Progenitor cell of endocrine pancreas (in vitro differentiated cells): ENCODE measurements at regions not wholly inside any gene's neighbourhood (a gene's known extent, or its start where the extent isn't known, plus 50 kb on each side); places are given as distances from the start of the nearest gene placed in this dataset.
"Not testable (repeated sequence)": the region's sequence is repeated elsewhere in the genome, so short reads cannot be mapped to it uniquely, and the experiment has no call there.

Experiments used
- DNase-seq: peaks from one replicate; pipeline ENCODE4 v3.0.0; 2021; ENCODE audit warnings: low spot score; ENCODE audit not compliant: unreplicated experiment
- H3K27ac Mint-ChIP-seq: 2 replicates; pipeline ENCODE4 v1.8.0; 2021; ENCODE audit warnings: mild to moderate bottlenecking, moderate library complexity, mixed read lengths
- H3K27me3 Mint-ChIP-seq: 2 replicates; pipeline ENCODE4 v1.8.0; 2021; ENCODE audit warnings: mixed read lengths
- H3K36me3 Mint-ChIP-seq: 2 replicates; pipeline ENCODE4 v1.8.0; 2022; ENCODE audit warnings: mixed read lengths; ENCODE audit not compliant: insufficient read depth
- H3K4me1 Mint-ChIP-seq: 2 replicates; pipeline ENCODE4 v1.8.0; 2021; ENCODE audit warnings: low read depth, mixed read lengths
- H3K4me3 Mint-ChIP-seq: 2 replicates; pipeline ENCODE4 v1.8.0; 2021; ENCODE audit warnings: low read depth, mild to moderate bottlenecking, moderate library complexity, mixed read lengths
- H3K9me3 Mint-ChIP-seq: 2 replicates; pipeline ENCODE4 v1.8.0; 2021; ENCODE audit warnings: low read depth, mixed read lengths
- TF ChIP-seq, protein P1 (sequence below): fragments of 200-600 bp; sonication (generic); IDR thresholded peaks from one replicate; pipeline ENCODE4 v1.5.0; 2021; ENCODE audit warnings: antibody characterized with exemption, mild to moderate bottlenecking; ENCODE audit not compliant: unreplicated experiment

DNA sequence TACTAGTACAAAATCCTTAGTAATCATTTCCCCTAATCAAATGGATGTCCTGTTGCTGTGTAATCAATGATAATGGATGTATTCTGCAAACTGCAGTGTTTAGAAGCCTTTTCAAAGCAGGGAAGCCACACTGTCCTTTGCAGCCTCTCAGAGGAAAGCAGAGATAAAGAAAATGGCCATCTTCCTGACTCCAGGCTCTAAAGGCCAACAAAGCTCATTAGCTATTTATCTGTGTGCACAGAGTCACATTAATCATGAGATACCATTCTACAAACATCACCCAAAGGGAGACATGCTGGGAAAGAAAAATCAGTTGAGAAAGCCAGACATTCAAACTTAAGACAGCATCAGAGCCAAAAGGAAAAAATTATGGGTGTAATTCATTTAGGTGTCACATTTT, 165.0 kb downstream of the RAD51AP2 start:
- no peak for DNase-seq
- H3K4me3 Mint-ChIP-seq: peak overlapping the region; percentile 6
- H3K27me3 Mint-ChIP-seq: no peaks in the 10 kb centered on the region
- TF ChIP-seq, protein P1, sequence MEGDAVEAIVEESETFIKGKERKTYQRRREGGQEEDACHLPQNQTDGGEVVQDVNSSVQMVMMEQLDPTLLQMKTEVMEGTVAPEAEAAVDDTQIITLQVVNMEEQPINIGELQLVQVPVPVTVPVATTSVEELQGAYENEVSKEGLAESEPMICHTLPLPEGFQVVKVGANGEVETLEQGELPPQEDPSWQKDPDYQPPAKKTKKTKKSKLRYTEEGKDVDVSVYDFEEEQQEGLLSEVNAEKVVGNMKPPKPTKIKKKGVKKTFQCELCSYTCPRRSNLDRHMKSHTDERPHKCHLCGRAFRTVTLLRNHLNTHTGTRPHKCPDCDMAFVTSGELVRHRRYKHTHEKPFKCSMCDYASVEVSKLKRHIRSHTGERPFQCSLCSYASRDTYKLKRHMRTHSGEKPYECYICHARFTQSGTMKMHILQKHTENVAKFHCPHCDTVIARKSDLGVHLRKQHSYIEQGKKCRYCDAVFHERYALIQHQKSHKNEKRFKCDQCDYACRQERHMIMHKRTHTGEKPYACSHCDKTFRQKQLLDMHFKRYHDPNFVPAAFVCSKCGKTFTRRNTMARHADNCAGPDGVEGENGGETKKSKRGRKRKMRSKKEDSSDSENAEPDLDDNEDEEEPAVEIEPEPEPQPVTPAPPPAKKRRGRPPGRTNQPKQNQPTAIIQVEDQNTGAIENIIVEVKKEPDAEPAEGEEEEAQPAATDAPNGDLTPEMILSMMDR: no peak
- H3K27ac Mint-ChIP-seq: peak overlapping the region; percentile 78
- H3K4me1 Mint-ChIP-seq: peaks cover 19% of the 10 kb centered on the region
- H3K9me3 Mint-ChIP-seq: peaks cover 7% of the 10 kb centered on the region
- H3K36me3 Mint-ChIP-seq: peaks cover 1% of the 10 kb centered on the region

- not testable (repeated sequence) for H3K27ac Mint-ChIP-seq, H3K4me3 Mint-ChIP-seq, H3K27me3 Mint-ChIP-seq, H3K9me3 Mint-ChIP-seq, DNase-seq, H3K36me3 Mint-ChIP-seq
- peaks cover 11% of the 10 kb centered on the region for H3K4me1 Mint-ChIP-seq
Measured at GRCh38 chr2:17342692-17343091, 175.5 kb downstream of the RAD51AP2 start.

DNA sequence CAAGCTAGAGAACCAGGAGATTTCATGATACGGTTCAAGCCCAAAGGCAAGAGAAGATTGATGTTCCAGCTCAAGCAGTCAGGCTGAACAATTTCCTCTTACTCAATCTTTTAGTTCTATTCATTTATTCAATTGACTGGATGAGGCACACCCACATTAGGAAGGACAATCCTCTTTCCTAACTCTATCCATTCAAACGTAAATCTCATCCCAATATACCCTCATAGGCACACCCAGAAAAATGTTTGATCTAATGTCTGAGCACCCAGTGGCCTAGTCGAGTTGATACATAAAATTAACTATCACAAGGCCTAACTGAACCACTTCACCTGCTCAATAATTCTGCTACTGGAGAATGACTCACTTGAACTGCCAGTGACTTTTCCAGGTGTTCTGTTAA, 180.7 kb downstream of the RAD51AP2 start:
- Mint-ChIP-seq H3K36me3 (no peaks in the 10 kb centered on the region), H3K4me3 (no peak overlapping the region), H3K4me1 (peaks cover 12% of the 10 kb centered on the region), H3K9me3 (no peaks in the 10 kb centered on the region), H3K27me3 (no peaks in the 10 kb centered on the region), H3K27ac (no peak overlapping the region)
- no peak for DNase-seq
- TF ChIP-seq, protein P1: no peak

DNA sequence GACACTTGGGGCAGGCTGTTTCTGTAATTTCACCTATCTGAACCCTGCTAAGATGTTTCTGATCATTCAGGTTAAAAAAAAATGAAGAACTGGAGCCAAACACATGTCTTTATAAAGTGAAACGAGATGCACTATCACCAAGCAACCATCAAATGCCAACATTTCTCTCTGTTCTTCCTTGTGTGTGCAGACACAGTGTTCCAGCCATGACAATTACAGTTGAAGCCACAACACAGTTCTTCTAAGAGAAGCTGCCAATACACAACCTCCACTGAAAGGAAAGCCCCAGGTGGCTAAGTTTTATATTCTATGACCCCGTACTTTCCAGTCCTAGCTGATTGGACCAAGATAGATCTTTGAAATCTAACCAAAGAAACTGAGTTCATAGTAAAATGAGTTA, 181.8 kb downstream of the RAD51AP2 start:
- Mint-ChIP-seq H3K27me3 (no peaks in the 10 kb centered on the region), H3K4me3 (no peak overlapping the region), H3K27ac (no peak overlapping the region), H3K9me3 (no peaks in the 10 kb centered on the region), H3K36me3 (no peaks in the 10 kb centered on the region), H3K4me1 (peaks cover 5% of the 10 kb centered on the region)
- no peak for DNase-seq
- TF ChIP-seq, protein P1: no peak

- Mint-ChIP-seq H3K4me1 (peaks cover 6% of the 10 kb centered on the region), H3K27ac (no peak overlapping the region), H3K9me3 (no peaks in the 10 kb centered on the region), H3K4me3 (no peak overlapping the region), H3K36me3 (no peaks in the 10 kb centered on the region), H3K27me3 (no peaks in the 10 kb centered on the region)
- no peak for DNase-seq
- TF ChIP-seq, protein P1: no peak
Measured at GRCh38 chr2:17334300-17334699, 183.9 kb downstream of the RAD51AP2 start.

GRCh38 chr2:17331636-17332035, 186.6 kb downstream of the RAD51AP2 start:
- TF ChIP-seq, protein P1: no peak
- no peak overlapping the region for H3K4me3 Mint-ChIP-seq
- H3K9me3 Mint-ChIP-seq: no peaks in the 10 kb centered on the region
- H3K27ac Mint-ChIP-seq: no peak overlapping the region
- H3K4me1 Mint-ChIP-seq: peaks cover 9% of the 10 kb centered on the region
- no peaks in the 10 kb centered on the region for H3K36me3 Mint-ChIP-seq
- no peak for DNase-seq
- no peaks in the 10 kb centered on the region for H3K27me3 Mint-ChIP-seq
